IMR-90 (cell line): ENCODE measurements at regions not wholly inside any gene's neighbourhood (a gene's known extent, or its start where the extent isn't known, plus 50 kb on each side); places are given as distances from the start of the nearest gene placed in this dataset.

Experiments used
- ATAC-seq: fragments of 200-7000 bp; cut with Tn5 transposase; 2 replicates; pipeline ENCODE4 v1.9.1; 2020; ENCODE audit warnings: low read depth, mild to moderate bottlenecking, moderate library complexity
- BruUV-seq: library from RNA; stranded (reverse); fragments of 400-500 nt; replicated peaks from 2 replicates; lab custom pipeline; 2021; lab: Mats Ljungman, UMichigan
- CTCF ChIA-PET: fragments of 300-600 bp; formaldehyde crosslinking; extraction: SDS; loops from one replicate; lab custom pipeline; 2021; ENCODE audit warnings: antibody characterized with exemption; lab: Yijun Ruan, JAX
- POLR2A ChIA-PET: fragments of 300-600 bp; sonication (Branson Sonifier 250); formaldehyde crosslinking; loops from one replicate; lab custom pipeline; 2022; ENCODE audit warnings: antibody characterized with exemption; ENCODE audit not compliant: unreplicated experiment; lab: Charles Lee
- DNase-seq: peaks from one replicate; pipeline ENCODE4 v3.0.0; 2013
- H2AFZ ChIP-seq: replicated peaks from 2 replicates; pipeline ENCODE3; 2013; ENCODE audit warnings: low read length, mild to moderate bottlenecking; ENCODE audit not compliant: poor library complexity
- H2AK5ac ChIP-seq: 2 replicates; pipeline ENCODE4 v1.6.1; 2013; ENCODE audit warnings: low read depth, low read length, inconsistent platforms
- H2AK9ac ChIP-seq: replicated peaks from 2 replicates; pipeline ENCODE3; 2013; ENCODE audit warnings: mild to moderate bottlenecking, low read depth, low read length, moderate library complexity; ENCODE audit not compliant: poor library complexity
- H2BK120ac ChIP-seq: 2 replicates; pipeline ENCODE4 v1.6.1; 2013; ENCODE audit warnings: low read depth, low read length, inconsistent platforms
- H2BK15ac ChIP-seq: 3 replicates; pipeline ENCODE4 v1.6.1; 2013; ENCODE audit warnings: low read depth, low read length, inconsistent platforms
- H2BK20ac ChIP-seq: 2 replicates; pipeline ENCODE4 v1.6.1; 2013; ENCODE audit warnings: low read depth, mild to moderate bottlenecking, inconsistent platforms, low read length, moderate library complexity
- H2BK5ac ChIP-seq: 2 replicates; pipeline ENCODE4 v1.6.1; 2013; ENCODE audit warnings: mild to moderate bottlenecking, low read depth, low read length, inconsistent platforms; ENCODE audit not compliant: poor library complexity, severe bottlenecking
- H3K14ac ChIP-seq: replicated peaks from 2 replicates; pipeline ENCODE4 v1.6.1; 2013; ENCODE audit warnings: low read depth, low read length, inconsistent platforms
- H3K18ac ChIP-seq: 2 replicates; pipeline ENCODE4 v1.6.1; 2013; ENCODE audit warnings: low read depth, low read length, control low read depth
- H3K23ac ChIP-seq: 2 replicates; pipeline ENCODE4 v1.6.1; 2013; ENCODE audit warnings: low read depth, low read length, inconsistent platforms
- H3K27ac ChIP-seq: 2 replicates; pipeline ENCODE4 v1.5.1; 2013; ENCODE audit warnings: mild to moderate bottlenecking, control low read depth, low read length; ENCODE audit not compliant: insufficient read depth
- H3K27me3 ChIP-seq: 2 replicates; pipeline ENCODE4 v1.6.1; 2013; ENCODE audit warnings: low read length; ENCODE audit not compliant: control insufficient read depth, insufficient read depth
- H3K36me3 ChIP-seq: 2 replicates; pipeline ENCODE4 v1.6.1; 2013; ENCODE audit warnings: low read length, mixed read lengths; ENCODE audit not compliant: control insufficient read depth, insufficient read depth
- H3K4ac ChIP-seq: 2 replicates; pipeline ENCODE4 v1.6.1; 2013; ENCODE audit warnings: low read depth, low read length, inconsistent platforms
- H3K4me1 ChIP-seq: 2 replicates; pipeline ENCODE4 v1.6.1; 2013; ENCODE audit warnings: low read length, mixed read lengths; ENCODE audit not compliant: control insufficient read depth, insufficient read depth
- H3K4me2 ChIP-seq: 2 replicates; pipeline ENCODE4 v1.6.1; 2013; ENCODE audit warnings: low read depth, mild to moderate bottlenecking, control low read depth, low read length, moderate library complexity
- H3K4me3 ChIP-seq: 2 replicates; pipeline ENCODE4 v1.5.1; 2013; ENCODE audit warnings: low read depth, mild to moderate bottlenecking, control low read depth, low read length, moderate library complexity; ENCODE audit not compliant: insufficient read depth
- H3K56ac ChIP-seq: 2 replicates; pipeline ENCODE4 v1.6.1; 2013; ENCODE audit warnings: low read length, inconsistent platforms; ENCODE audit not compliant: insufficient read depth; ENCODE audit errors: extremely low read depth
- H3K79me1 ChIP-seq, 2 experiments: 2 replicates each; pipeline ENCODE4 v1.6.1; 2013; ENCODE audit warnings: low read length in 2 of 2, inconsistent platforms in 1 of 2, low read depth in 1 of 2
- H3K9ac ChIP-seq: 2 replicates; pipeline ENCODE4 v1.6.1; 2013; ENCODE audit warnings: low read depth, low read length, control low read depth
- H3K9me1 ChIP-seq: 2 replicates; pipeline ENCODE4 v1.6.1; 2013; ENCODE audit warnings: low read length, inconsistent platforms; ENCODE audit not compliant: insufficient read depth
- H3K9me3 ChIP-seq: 2 replicates; pipeline ENCODE4 v1.6.1; 2013; ENCODE audit warnings: low read length; ENCODE audit not compliant: control insufficient read depth, insufficient read depth
- H4K20me1 ChIP-seq: 2 replicates; pipeline ENCODE4 v1.6.1; 2013; ENCODE audit warnings: low read length, inconsistent platforms; ENCODE audit not compliant: insufficient read depth
- H4K5ac ChIP-seq: 2 replicates; pipeline ENCODE4 v1.6.1; 2013; ENCODE audit warnings: mild to moderate bottlenecking, low read depth, low read length, control low read depth
- H4K8ac ChIP-seq, 2 experiments: 2 replicates each; pipeline ENCODE4 v1.6.1; 2013; ENCODE audit warnings: low read depth in 2 of 2, low read length in 2 of 2, control low read depth in 1 of 2, inconsistent platforms in 1 of 2
- H4K91ac ChIP-seq: 2 replicates; pipeline ENCODE4 v1.6.1; 2013; ENCODE audit warnings: low read depth, low read length, inconsistent platforms; ENCODE audit not compliant: insufficient read depth
- CEBPB ChIP-seq: IDR thresholded peaks from 2 replicates; pipeline ENCODE4 v1.6.1; 2012; ENCODE audit warnings: low read depth, low read length, improper control_type of control experiment
- CHD1 ChIP-seq: IDR thresholded peaks from 2 replicates; pipeline ENCODE4 v1.6.1; 2012; ENCODE audit warnings: low read depth, low read length, improper control_type of control experiment
- CTCF ChIP-seq: conservative IDR thresholded peaks from 2 replicates; pipeline ENCODE4 v1.5.1; 2012; ENCODE audit warnings: mild to moderate bottlenecking, low read depth, low read length, improper control_type of control experiment
- MAFK ChIP-seq: IDR thresholded peaks from 2 replicates; pipeline ENCODE4 v1.6.1; 2012; ENCODE audit warnings: low read depth, low read length, improper control_type of control experiment
- MAZ ChIP-seq: IDR thresholded peaks from 2 replicates; pipeline ENCODE4 v1.6.1; 2012; ENCODE audit warnings: low read depth, mild to moderate bottlenecking, low read length, improper control_type of control experiment, moderate library complexity, borderline replicate concordance
- NFE2L2 ChIP-seq: fragments of 150-350 bp; IDR thresholded peaks from 2 replicates; pipeline ENCODE4 v1.6.1; 2016; ENCODE audit warnings: low read depth, mild to moderate bottlenecking, low read length
- POLR2A ChIP-seq: IDR thresholded peaks from 2 replicates; pipeline ENCODE4 v1.6.1; 2012; ENCODE audit warnings: mild to moderate bottlenecking, low read depth, low read length
- RAD21 ChIP-seq: IDR thresholded peaks from 2 replicates; pipeline ENCODE4 v1.6.1; 2012; ENCODE audit warnings: low read length, improper control_type of control experiment
- RCOR1 ChIP-seq: IDR thresholded peaks from 2 replicates; pipeline ENCODE4 v1.6.1; 2012; ENCODE audit warnings: mild to moderate bottlenecking, low read length, improper control_type of control experiment; ENCODE audit not compliant: insufficient replicate concordance
- SMC3 ChIP-seq: fragments of 150-350 bp; IDR thresholded peaks from 2 replicates; pipeline ENCODE4 v1.6.1; 2016; ENCODE audit warnings: low read depth, mild to moderate bottlenecking, antibody characterized with exemption, low read length, moderate library complexity
- WGBS, 2 experiments: methylation state at CpG; one replicate each; pipeline versions ENCODE4 v1.1.5 to v1.1.7; 2013; ENCODE audit warnings: missing lambda C conversion rate in 2 of 2; ENCODE audit not compliant: insufficient read length in 1 of 2; ENCODE audit errors: extremely low coverage in 2 of 2; 5-methylcytosine and 5-hydroxymethylcytosine counted together
- dilution Hi-C: fragments of 300-500 bp; cut with HindIII; formaldehyde crosslinking; loops from one replicate; pipeline ENCODE4 v1.14.3; 2018; ENCODE audit warnings: low sequenced_read_pairs; ENCODE audit not compliant: unreplicated experiment
- in situ Hi-C: fragments of 300-500 bp; cut with MboI; formaldehyde crosslinking; loops from 3 replicates; pipeline ENCODE4 v1.14.3; 2019; ENCODE audit warnings: low sequenced_read_pairs, inconsistent platforms, mixed read lengths
- intact Hi-C: fragments of 100-400 bp; cut with micrococcal nuclease; formaldehyde crosslinking; loops from 2 replicates; pipeline ENCODE4 v1.10.0; 2022
- TF ChIP-seq, protein P1 (sequence below): fragments of 150-350 bp; IDR thresholded peaks from 2 replicates; pipeline ENCODE4 v1.6.1; 2017; ENCODE audit warnings: mild to moderate bottlenecking, antibody characterized with exemption, low read length, low read depth

DNA sequence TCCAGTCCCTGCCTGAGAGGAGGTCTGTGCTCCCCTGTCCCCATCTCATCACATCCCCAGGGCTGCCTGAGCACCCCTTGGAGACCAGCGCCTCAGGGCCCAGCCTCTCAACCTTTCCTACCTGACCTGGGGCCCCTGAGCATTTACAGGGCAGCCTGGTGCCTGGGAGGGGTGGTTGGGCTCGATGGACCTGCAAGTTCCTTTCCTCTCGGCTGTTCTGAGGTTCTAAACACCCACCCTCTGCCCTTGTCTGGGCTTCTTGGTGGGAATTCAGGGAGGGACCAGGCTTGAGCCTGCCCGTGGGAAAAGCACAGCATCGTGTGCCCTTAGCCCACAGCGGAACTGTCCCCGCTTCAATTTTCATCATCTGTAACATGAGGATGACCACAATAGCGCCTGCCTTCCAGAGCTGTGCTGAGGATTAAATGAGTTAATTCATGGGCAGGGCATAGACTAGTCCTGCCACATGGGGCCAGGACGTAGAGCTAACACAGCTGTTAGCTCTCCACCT is 91.0 kb upstream of the SH3PXD2B start:
- Histone ChIP-seq H4K20me1 (no peaks in the 10 kb centered on the region), H4K5ac (no peak overlapping the region), H3K4me1 (no peaks in the 10 kb centered on the region), H3K4me3 (no peak overlapping the region), H2BK15ac (no peak overlapping the region), H3K14ac (no peak overlapping the region), H4K8ac (no peak overlapping the region), H4K91ac (no peak overlapping the region), H2AFZ (no peak overlapping the region), H3K79me1 (no peaks in the 10 kb centered on the region), H3K9me1 (no peaks in the 10 kb centered on the region), H2BK5ac (no peak overlapping the region), H2BK20ac (no peak overlapping the region), H2AK5ac (no peak overlapping the region), H3K27ac (no peak overlapping the region), H3K4ac (no peak overlapping the region), H2BK120ac (no peak overlapping the region), H3K56ac (no peak overlapping the region), H3K18ac (no peak overlapping the region), H2AK9ac (no peak overlapping the region), H3K23ac (no peak overlapping the region), H3K9me3 (peaks cover 1% of the 10 kb centered on the region; the same call in 1 of the 2 replicates), H3K9ac (no peak overlapping the region), H3K4me2 (no peak overlapping the region), H3K36me3 (no peaks in the 10 kb centered on the region), H3K27me3 (peaks cover 61% of the 10 kb centered on the region)
- dilution Hi-C loops (no loop called here), intact Hi-C loops (no loop called here), in situ Hi-C loops (no loop called here)
- TF ChIP-seq POLR2A (no peak), SMC3 (no peak), RCOR1 (no peak), CTCF (no peak), CEBPB (no peak), CHD1 (no peak), MAFK (no peak), NFE2L2 (no peak), RAD21 (no peak), MAZ (no peak)
- TF ChIP-seq, protein P1, sequence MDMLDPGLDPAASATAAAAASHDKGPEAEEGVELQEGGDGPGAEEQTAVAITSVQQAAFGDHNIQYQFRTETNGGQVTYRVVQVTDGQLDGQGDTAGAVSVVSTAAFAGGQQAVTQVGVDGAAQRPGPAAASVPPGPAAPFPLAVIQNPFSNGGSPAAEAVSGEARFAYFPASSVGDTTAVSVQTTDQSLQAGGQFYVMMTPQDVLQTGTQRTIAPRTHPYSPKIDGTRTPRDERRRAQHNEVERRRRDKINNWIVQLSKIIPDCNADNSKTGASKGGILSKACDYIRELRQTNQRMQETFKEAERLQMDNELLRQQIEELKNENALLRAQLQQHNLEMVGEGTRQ: no peak
- DNase-seq: no peak
- POLR2A ChIA-PET: no interaction called here
- BruUV-seq: no TSS peak
- WGBS, 2 experiments: 0% methylated on average over 1 of the region's 9 CpGs; no CpG with 5 or more reads in 1 of the 2 experiments
- CTCF ChIA-PET: no interaction called here
- ATAC-seq: no peak
